PC-3 (cell line): ENCODE measurements at regions not wholly inside any gene's neighbourhood (a gene's known extent, or its start where the extent isn't known, plus 50 kb on each side); places are given as distances from the start of the nearest gene placed in this dataset.

Source experiments
- ATAC-seq: fragments of 200-7000 bp; cut with Tn5 transposase; 2 replicates; pipeline ENCODE4 v1.9.1; 2020; ENCODE audit warnings: mild to moderate bottlenecking, moderate library complexity
- BruUV-seq: library from RNA; stranded (reverse); fragments of 400-500 nt; replicated peaks from 2 replicates; lab custom pipeline; 2021; lab: Mats Ljungman, UMichigan
- CTCF ChIA-PET: fragments of 300-600 bp; sonication (Branson Sonifier 250); formaldehyde crosslinking; loops from one replicate; lab custom pipeline; 2022; ENCODE audit warnings: antibody characterized with exemption; lab: Charles Lee
- POLR2A ChIA-PET: fragments of 300-600 bp; sonication (Branson Sonifier 250); formaldehyde crosslinking; loops from one replicate; lab custom pipeline; 2022; ENCODE audit warnings: antibody characterized with exemption; ENCODE audit not compliant: unreplicated experiment; lab: Charles Lee
- DNase-seq: peaks from one replicate; pipeline ENCODE4 v3.0.0-alpha.2; 2015
- H2AFZ ChIP-seq: fragments of 300-600 bp; sonication (generic); 2 replicates; pipeline ENCODE4 v1.6.0; 2016; ENCODE audit warnings: antibody characterized with exemption, low read length
- H3F3A ChIP-seq: fragments of 300-600 bp; sonication (generic); one replicate; pipeline ENCODE4 v1.6.0; 2017; ENCODE audit warnings: antibody characterized with exemption, low read length, control low read depth, mild to moderate bottlenecking; ENCODE audit not compliant: unreplicated experiment
- H3K27ac ChIP-seq: fragments of 300-600 bp; sonication (generic); 2 replicates; pipeline ENCODE4 v1.5.1; 2016; ENCODE audit warnings: mild to moderate bottlenecking, low read length
- H3K27me3 ChIP-seq: fragments of 300-600 bp; sonication (generic); 2 replicates; pipeline ENCODE4 v1.6.1; 2016; ENCODE audit warnings: low read length, mixed read lengths
- H3K36me3 ChIP-seq: fragments of 300-600 bp; sonication (generic); 2 replicates; pipeline ENCODE4 v1.6.1; 2016; ENCODE audit warnings: low read depth, mixed run types, low read length, mixed read lengths
- H3K4me1 ChIP-seq: fragments of 300-600 bp; sonication (generic); 2 replicates; pipeline ENCODE4 v1.5.1; 2016; ENCODE audit warnings: low read length; ENCODE audit not compliant: insufficient read depth
- H3K4me2 ChIP-seq: fragments of 300-600 bp; sonication (generic); 2 replicates; pipeline ENCODE4 v1.6.0; 2016; ENCODE audit warnings: low read length
- H3K4me3 ChIP-seq: fragments of 300-600 bp; sonication (generic); 2 replicates; pipeline ENCODE4 v1.5.1; 2016; ENCODE audit warnings: mild to moderate bottlenecking, low read length, mixed read lengths
- H3K79me2 ChIP-seq: fragments of 300-600 bp; sonication (generic); 2 replicates; pipeline ENCODE4 v1.6.1; 2017; ENCODE audit warnings: low read length, mixed read lengths
- H3K9ac ChIP-seq: fragments of 300-600 bp; sonication (generic); 2 replicates; pipeline ENCODE4 v1.6.0; 2016; ENCODE audit warnings: mild to moderate bottlenecking, low read length
- H3K9me2 ChIP-seq: fragments of 300-600 bp; sonication (generic); replicated peaks from 2 replicates; pipeline ENCODE4 v1.6.1; 2016; ENCODE audit warnings: mixed run types, low read length, mixed read lengths
- H3K9me3 ChIP-seq: fragments of 300-600 bp; sonication (generic); 2 replicates; pipeline ENCODE4 v1.6.1; 2016; ENCODE audit warnings: low read length, mixed read lengths
- H4K20me1 ChIP-seq: fragments of 300-600 bp; sonication (generic); 2 replicates; pipeline ENCODE4 v1.6.1; 2016; ENCODE audit warnings: low read length, mixed read lengths
- CTCF ChIP-seq: fragments of 300-600 bp; sonication (generic); conservative IDR thresholded peaks from 2 replicates; pipeline ENCODE4 v1.5.1; 2017; ENCODE audit warnings: antibody characterized with exemption, low read depth, mild to moderate bottlenecking, low read length
- EZH2 ChIP-seq: fragments of 300-600 bp; sonication (generic); IDR thresholded peaks from one replicate; pipeline ENCODE4 v1.6.1; 2017; ENCODE audit warnings: antibody characterized with exemption, mild to moderate bottlenecking, low read length; ENCODE audit not compliant: unreplicated experiment
- EZH2phosphoT487 ChIP-seq: fragments of 300-600 bp; sonication (generic); IDR thresholded peaks from 2 replicates; pipeline ENCODE4 v1.6.1; 2018; ENCODE audit warnings: mild to moderate bottlenecking, antibody characterized with exemption, low read length, borderline replicate concordance
- intact Hi-C: fragments of 100-400 bp; cut with micrococcal nuclease; formaldehyde crosslinking; loops from 2 replicates; pipeline ENCODE4 v1.9.0; 2023

DNA sequence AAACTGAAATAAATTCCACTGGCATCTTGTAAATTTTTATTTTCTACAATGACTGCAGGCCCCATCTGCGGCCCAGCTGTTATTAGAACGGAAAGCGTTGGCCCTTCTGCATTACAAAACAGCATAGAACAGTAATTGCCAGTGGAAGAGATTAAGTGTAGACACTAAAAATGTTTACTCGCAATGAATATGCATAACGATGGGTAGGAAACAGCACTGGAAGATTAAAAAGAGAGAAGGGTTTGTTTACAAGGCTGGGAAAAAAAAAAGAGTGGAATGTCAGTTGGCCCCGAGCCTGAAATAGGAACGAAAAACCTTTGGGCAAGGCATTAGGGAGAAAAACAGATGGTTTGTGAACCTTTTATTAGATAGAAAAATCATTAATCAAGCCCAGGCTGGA, 275.9 kb upstream of the TCF4 start:
- BruUV-seq = no TSS peak
- H3K9me2 ChIP-seq = no peaks in the 10 kb centered on the region
- ChIA-PET CTCF (interaction anchor here (0.7 kb wide), 1 partner anchor 297 kb away, joined by 3 read pairs; no protein-coding TSS in a partner anchor), POLR2A (no interaction called here)
- DNase-seq (no peak), ATAC-seq (no peak)
- intact Hi-C loops = no loop called here
- no peaks in the 10 kb centered on the region for H3K79me2 ChIP-seq
- no peaks in the 10 kb centered on the region for H3K27me3 ChIP-seq
- H4K20me1 ChIP-seq = no peaks in the 10 kb centered on the region
- no peak overlapping the region for H2AFZ ChIP-seq
- no peaks in the 10 kb centered on the region for H3F3A ChIP-seq
- no peak overlapping the region for H3K4me3 ChIP-seq
- no peak overlapping the region for H3K27ac ChIP-seq
- no peak overlapping the region for H3K4me2 ChIP-seq
- no peak overlapping the region for H3K9ac ChIP-seq
- peaks cover 2% of the 10 kb centered on the region; the same call in 1 of the 2 replicates for H3K4me1 ChIP-seq
- H3K9me3 ChIP-seq = no peaks in the 10 kb centered on the region
- no peak for TF ChIP-seq CTCF
- TF ChIP-seq EZH2 = no peak
- TF ChIP-seq EZH2phosphoT487 = no peak
- H3K36me3 ChIP-seq = no peaks in the 10 kb centered on the region

DNA sequence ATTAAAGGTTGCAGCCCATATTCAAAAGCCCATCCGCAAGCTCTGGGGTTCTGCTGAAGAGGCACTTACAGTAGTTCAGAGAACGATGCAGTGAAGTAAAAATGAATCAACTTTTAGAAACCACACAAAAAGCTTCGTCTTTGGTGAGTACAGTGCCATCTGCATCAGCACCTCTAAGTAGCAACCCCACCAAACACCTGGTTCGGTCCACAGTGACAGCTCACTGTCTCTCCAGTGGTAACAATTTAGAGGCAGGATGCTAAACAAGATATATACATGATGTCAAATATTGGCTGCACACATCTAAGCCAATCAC, 275.4 kb upstream of the TCF4 start:
- Histone ChIP-seq H3K27me3 (no peaks in the 10 kb centered on the region), H3K4me3 (no peak overlapping the region), H4K20me1 (no peaks in the 10 kb centered on the region), H3K4me1 (peaks cover 7% of the 10 kb centered on the region; the same call in 1 of the 2 replicates), H3K9me2 (no peaks in the 10 kb centered on the region), H3K4me2 (no peak overlapping the region), H3K9ac (no peak overlapping the region), H3F3A (no peaks in the 10 kb centered on the region), H2AFZ (no peak overlapping the region), H3K9me3 (no peaks in the 10 kb centered on the region), H3K79me2 (no peaks in the 10 kb centered on the region), H3K36me3 (no peaks in the 10 kb centered on the region), H3K27ac (no peak overlapping the region)
- TF ChIP-seq EZH2phosphoT487 (no peak), CTCF (no peak), EZH2 (no peak)
- ChIA-PET CTCF (no interaction called here), POLR2A (no interaction called here)
- DNase-seq (no peak), ATAC-seq (no peak)
- BruUV-seq = no TSS peak
- intact Hi-C loops = no loop called here

- no peak overlapping the region for H3K4me2 ChIP-seq
- intact Hi-C loops = no loop called here
- H3K4me1 ChIP-seq = peaks cover 7% of the 10 kb centered on the region; the same call in 1 of the 2 replicates
- no peaks in the 10 kb centered on the region for H3K9me2 ChIP-seq
- no peaks in the 10 kb centered on the region for H3K36me3 ChIP-seq
- TF ChIP-seq CTCF (no peak), EZH2phosphoT487 (no peak), EZH2 (no peak)
- no TSS peak for BruUV-seq
- no peak for ATAC-seq
- no peaks in the 10 kb centered on the region for H3K27me3 ChIP-seq
- no peak overlapping the region for H3K9ac ChIP-seq
- H3K9me3 ChIP-seq = no peaks in the 10 kb centered on the region
- no peak overlapping the region for H2AFZ ChIP-seq
- H3K79me2 ChIP-seq = no peaks in the 10 kb centered on the region
- H3F3A ChIP-seq = no peaks in the 10 kb centered on the region
- H4K20me1 ChIP-seq = no peaks in the 10 kb centered on the region
- ChIA-PET POLR2A (no interaction called here), CTCF (no interaction called here)
- H3K4me3 ChIP-seq = no peak overlapping the region
- no peak for DNase-seq
- no peak overlapping the region for H3K27ac ChIP-seq
These were observed 274.9 kb upstream of the TCF4 start for GRCh38 chr18:55862693-55863390.
